ENCODE measurements at regions not wholly inside any gene's neighbourhood (a gene's known extent, or its start where the extent isn't known, plus 50 kb on each side); places are given as distances from the start of the nearest gene placed in this dataset.

GRCh38 chr5:117837786-117838185 lies 1150.6 kb downstream of the DTWD2 start:
- no peak overlapping the region for H3K4me3 ChIP-seq (ENCODE audit: control insufficient read depth, low read depth, low read length)
- TF ChIP-seq CTCF (IDR thresholded peaks at IDR 0.05; ENCODE audit: control insufficient read depth, insufficient read depth, low read depth, low read length, missing control alignments), result no peak
- DNase-seq (ENCODE audit: low read depth), result no peak

GRCh38 chr5:117833691-117834090 lies 1154.7 kb downstream of the DTWD2 start:
- no peak overlapping the region for H3K4me3 ChIP-seq (ENCODE audit: control insufficient read depth, low read depth, low read length)

GRCh38 chr5:117829646-117830045 lies 1158.7 kb downstream of the DTWD2 start:
- no peak overlapping the region for H3K4me3 ChIP-seq (ENCODE audit: control insufficient read depth, low read depth, low read length)
- DNase-seq (ENCODE audit: low read depth), result no peak
- TF ChIP-seq CTCF (IDR thresholded peaks at IDR 0.05; ENCODE audit: control insufficient read depth, insufficient read depth, low read depth, low read length, missing control alignments), result no peak

More at GRCh38 chr5:117833691-117834090, 1154.7 kb downstream of the DTWD2 start:
- no peak for DNase-seq (ENCODE audit: low read depth)
- TF ChIP-seq CTCF (IDR thresholded peaks at IDR 0.05; ENCODE audit: control insufficient read depth, insufficient read depth, low read depth, low read length, missing control alignments), result no peak

GRCh38 chr5:117813850-117814249 lies 1174.5 kb downstream of the DTWD2 start:
- H3K4me3 ChIP-seq (ENCODE audit: control insufficient read depth, low read depth, low read length), result no peak overlapping the region
- TF ChIP-seq CTCF (IDR thresholded peaks at IDR 0.05; ENCODE audit: control insufficient read depth, insufficient read depth, low read depth, low read length, missing control alignments), result no peak
- no peak for DNase-seq (ENCODE audit: low read depth)

GRCh38 chr5:117812861-117813260 lies 1175.5 kb downstream of the DTWD2 start:
- DNase-seq (ENCODE audit: low read depth), result no peak
- no peak for TF ChIP-seq CTCF (IDR thresholded peaks at IDR 0.05; ENCODE audit: control insufficient read depth, insufficient read depth, low read depth, low read length, missing control alignments)
- H3K4me3 ChIP-seq (ENCODE audit: control insufficient read depth, low read depth, low read length), result no peak overlapping the region

- no peak for TF ChIP-seq CTCF (IDR thresholded peaks at IDR 0.05; ENCODE audit: control insufficient read depth, insufficient read depth, low read depth, low read length, missing control alignments)
- no peak overlapping the region for H3K4me3 ChIP-seq (ENCODE audit: control insufficient read depth, low read depth, low read length)
- DNase-seq (ENCODE audit: low read depth), result no peak
Measured at GRCh38 chr5:117809251-117809650, 1179.1 kb downstream of the DTWD2 start.

GRCh38 chr5:117805058-117805457 lies 1183.3 kb downstream of the DTWD2 start:
- no peak for DNase-seq (ENCODE audit: low read depth)
- TF ChIP-seq CTCF (IDR thresholded peaks at IDR 0.05; ENCODE audit: control insufficient read depth, insufficient read depth, low read depth, low read length, missing control alignments), result no peak
- no peak overlapping the region for H3K4me3 ChIP-seq (ENCODE audit: control insufficient read depth, low read depth, low read length)
